Skeletal muscle cell (primary cell): ENCODE measurements at regions not wholly inside any gene's neighbourhood (a gene's known extent, or its start where the extent isn't known, plus 50 kb on each side); places are given as distances from the start of the nearest gene placed in this dataset.

Experiments used
- DNase-seq: peaks from one replicate; pipeline ENCODE4 v3.0.0-alpha.2; 2010; ENCODE audit warnings: low read depth
- H3K4me3 ChIP-seq: 2 replicates; pipeline ENCODE4 v1.5.1; 2011; ENCODE audit warnings: low read depth, mild to moderate bottlenecking, control low read depth, low read length, moderate library complexity

GRCh38 chr4:163922302-163922701 lies 427.8 kb downstream of the TMA16 start:
- DNase-seq = no peak
- H3K4me3 ChIP-seq = no peak overlapping the region

- no peak overlapping the region for H3K4me3 ChIP-seq
- DNase-seq = no peak
Observed at GRCh38 chr4:163923092-163923491, 428.6 kb downstream of the TMA16 start.

DNA sequence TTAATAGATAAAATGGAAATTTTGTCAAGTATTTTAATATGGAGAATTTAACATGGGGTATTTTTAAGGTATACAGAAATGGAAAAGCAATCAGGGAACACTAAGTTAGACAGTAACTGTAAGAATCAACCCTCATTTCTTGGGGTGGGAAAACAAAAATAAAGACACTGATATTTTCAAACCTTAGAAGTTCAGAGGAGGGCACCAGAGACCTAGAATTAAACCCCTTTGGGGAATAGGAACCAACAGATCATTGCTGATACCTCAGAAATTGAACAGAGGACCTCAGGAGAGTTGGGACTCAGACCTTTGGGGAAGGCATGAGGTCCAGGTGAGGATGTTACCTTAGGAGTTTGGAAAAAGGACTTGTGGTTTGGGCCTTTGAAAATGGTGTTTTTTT lies 435.6 kb downstream of the TMA16 start:
- no peak overlapping the region for H3K4me3 ChIP-seq
- no peak for DNase-seq

- no peak for DNase-seq
- H3K4me3 ChIP-seq = no peak overlapping the region
Observed at GRCh38 chr4:163932504-163932903, 438.0 kb downstream of the TMA16 start.

GRCh38 chr4:163939597-163939996 lies 445.1 kb downstream of the TMA16 start:
- H3K4me3 ChIP-seq = no peak overlapping the region
- no peak for DNase-seq

GRCh38 chr4:163941221-163941905 lies 446.9 kb downstream of the TMA16 start:
- no peak for DNase-seq
- no peak overlapping the region for H3K4me3 ChIP-seq

DNA sequence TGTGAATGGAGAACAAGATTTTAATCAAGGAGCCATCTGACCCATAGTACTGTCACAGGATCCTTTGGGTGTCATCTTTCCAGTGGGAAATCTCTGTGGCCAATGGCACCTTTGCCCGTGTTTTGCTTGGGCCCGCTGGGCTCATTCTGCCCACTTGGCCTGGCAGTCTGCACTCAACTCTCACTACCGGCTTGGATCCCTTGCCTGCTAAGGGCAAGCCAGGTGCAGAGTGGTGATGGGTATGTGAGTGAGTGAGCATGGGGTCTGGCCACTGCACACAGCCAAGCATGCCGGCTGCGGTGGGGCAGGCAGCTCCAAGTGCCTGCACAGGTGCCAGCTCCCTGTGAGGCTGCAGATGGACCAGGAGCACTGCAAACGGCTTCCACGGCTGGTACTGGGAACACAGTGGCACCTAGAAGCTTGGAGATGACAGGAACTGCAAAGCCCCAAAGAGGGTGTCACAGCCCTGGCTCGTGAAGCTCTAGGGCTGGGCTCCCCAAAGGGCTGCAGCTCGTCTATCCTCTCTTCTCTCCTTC lies 454.5 kb downstream of the TMA16 start:
- DNase-seq = no peak

DNA sequence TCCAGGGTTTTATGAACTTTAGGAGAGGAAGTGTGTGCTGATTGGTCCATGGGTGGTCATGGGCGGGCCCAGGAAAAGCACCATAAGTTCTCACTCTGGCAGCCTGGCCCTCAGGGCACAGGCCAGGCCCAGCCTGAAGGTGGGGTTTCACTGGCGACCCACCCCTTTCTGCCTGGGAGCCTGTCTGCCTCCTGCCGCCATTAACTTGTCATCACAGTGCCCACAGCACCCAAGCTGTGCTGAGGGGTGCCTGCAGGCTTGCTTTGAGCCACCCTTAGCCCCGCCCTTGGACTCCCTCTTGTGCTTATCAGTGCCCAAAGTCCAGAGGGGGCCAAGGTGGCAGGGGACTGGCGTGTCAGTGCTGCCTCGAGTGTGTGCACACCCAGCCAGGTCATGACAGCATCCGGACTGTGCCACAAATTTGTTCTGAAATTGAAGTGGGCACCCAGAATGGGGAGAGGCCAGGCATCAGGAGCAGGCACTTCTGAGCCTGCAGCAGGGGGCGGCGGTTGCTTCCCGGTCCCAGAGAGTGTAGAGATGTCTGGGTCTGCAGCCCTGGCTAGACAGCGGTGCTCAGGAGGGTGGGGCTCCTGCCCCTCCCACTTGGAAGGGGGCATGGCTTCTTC lies 455.6 kb downstream of the TMA16 start:
- no peak for DNase-seq
- H3K4me3 ChIP-seq = no peak overlapping the region

More for the DNA sequence above, 454.5 kb downstream of the TMA16 start:
- H3K4me3 ChIP-seq = no peak overlapping the region

- DNase-seq = no peak
- no peak overlapping the region for H3K4me3 ChIP-seq
Observed at GRCh38 chr4:163955288-163955687, 460.8 kb downstream of the TMA16 start.

- H3K4me3 ChIP-seq = no peak overlapping the region
- DNase-seq = no peak
Observed at GRCh38 chr4:163958751-163959150, 464.3 kb downstream of the TMA16 start.

- H3K4me3 ChIP-seq = no peak overlapping the region
- no peak for DNase-seq
Observed at GRCh38 chr4:163959932-163960331, 465.4 kb downstream of the TMA16 start.

DNA sequence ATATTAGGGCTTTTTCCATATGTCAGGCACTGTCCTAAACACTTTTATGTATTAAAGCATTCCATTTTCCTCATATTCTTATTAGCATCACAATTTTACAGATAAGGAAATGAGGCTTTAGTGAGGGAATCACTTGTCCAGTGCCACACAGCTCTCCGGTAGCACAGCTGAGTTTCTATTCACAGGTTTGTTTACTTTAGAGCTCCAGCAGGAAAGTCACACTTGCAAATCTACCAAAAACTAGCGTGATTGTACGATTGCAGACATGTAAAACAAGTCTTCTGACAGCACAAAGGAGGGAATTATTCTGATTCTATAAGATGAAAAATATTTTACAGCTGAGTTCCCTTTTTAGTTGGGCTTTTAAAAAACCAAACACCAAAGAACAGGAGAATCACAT lies 472.1 kb downstream of the TMA16 start:
- no peak for DNase-seq
- no peak overlapping the region for H3K4me3 ChIP-seq

DNA sequence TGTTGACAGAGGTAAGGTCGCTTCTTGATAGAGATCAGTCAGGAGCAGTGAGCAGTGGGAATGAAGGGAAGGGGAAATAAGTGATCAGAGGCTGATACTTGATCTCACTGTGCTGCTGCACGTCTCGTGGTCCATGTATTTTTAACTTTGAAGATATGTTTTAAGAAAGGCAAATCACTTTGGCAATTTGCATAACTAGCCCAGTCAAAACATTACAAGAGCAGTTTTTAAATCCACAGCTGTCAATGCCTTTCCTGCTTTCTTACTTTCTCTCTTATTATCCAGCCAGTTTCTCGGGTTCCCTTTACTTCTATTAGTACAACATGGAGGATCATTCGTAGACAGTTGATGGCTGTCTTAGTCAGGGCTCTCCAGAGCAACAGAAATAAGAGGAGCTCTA lies 472.8 kb downstream of the TMA16 start:
- no peak overlapping the region for H3K4me3 ChIP-seq
- DNase-seq = no peak

DNA sequence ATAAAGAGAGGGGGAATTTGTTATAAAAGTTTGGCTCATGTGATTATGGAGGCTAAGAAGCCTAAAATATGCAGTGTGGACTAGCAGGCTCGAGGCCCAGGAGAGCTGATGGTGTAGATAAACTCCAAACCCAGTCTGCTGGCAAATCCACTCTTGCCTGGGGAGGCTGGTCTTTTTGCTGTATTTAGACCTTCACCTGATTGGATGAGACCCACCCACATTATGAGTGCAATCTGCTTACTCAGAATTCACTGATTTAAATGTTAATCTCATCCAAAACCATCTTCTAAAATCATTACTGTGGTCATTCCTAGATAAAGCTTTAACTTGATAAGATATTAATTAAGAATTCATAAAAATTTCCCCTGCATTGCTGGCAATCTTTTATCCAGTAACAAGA lies 473.2 kb downstream of the TMA16 start:
- no peak for DNase-seq
- H3K4me3 ChIP-seq = no peak overlapping the region

DNA sequence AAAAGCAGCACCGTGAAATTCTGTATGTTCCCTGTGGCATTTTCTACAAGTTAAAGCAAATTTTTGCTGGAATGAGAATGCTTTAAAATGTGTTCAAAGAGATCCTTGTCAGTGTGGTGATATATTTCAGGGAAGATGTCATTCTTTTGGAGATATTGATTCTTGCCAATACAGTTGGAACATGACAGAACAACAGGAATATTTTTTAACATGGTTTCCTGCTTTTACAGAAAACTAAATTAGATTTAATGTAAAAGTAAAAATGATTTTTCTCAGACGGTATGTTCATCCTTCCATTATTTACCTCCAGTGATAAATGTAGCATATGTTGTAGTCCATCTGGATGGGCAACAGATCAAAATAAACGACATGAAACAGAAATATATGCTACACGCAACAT lies 474.8 kb downstream of the TMA16 start:
- H3K4me3 ChIP-seq = no peak overlapping the region
- DNase-seq = no peak

DNA sequence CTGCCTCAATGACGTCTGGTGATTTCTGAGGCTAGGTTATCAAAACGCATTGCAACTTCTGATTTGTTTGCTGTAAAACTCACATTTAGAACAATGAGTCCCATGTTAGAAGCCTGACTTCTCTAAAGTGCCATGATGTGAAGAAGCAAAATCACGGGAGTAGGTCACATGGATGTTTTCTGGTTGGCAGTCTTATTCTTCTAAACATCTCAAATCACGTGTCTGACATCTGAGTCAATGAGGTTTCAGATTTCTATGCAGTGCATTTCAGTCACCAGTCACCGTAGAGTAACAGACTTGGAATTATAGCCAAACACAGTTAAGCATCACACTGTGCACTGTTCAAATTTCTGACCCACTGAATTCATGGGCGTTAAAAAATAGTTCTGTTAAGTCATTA lies 482.1 kb downstream of the TMA16 start:
- H3K4me3 ChIP-seq = no peak overlapping the region
- DNase-seq = no peak

GRCh38 chr4:163988391-163988790 lies 493.9 kb downstream of the TMA16 start:
- DNase-seq = no peak
- H3K4me3 ChIP-seq = no peak overlapping the region

- H3K4me3 ChIP-seq = no peak overlapping the region
- no peak for DNase-seq
Observed at GRCh38 chr4:163988865-163989264, 494.4 kb downstream of the TMA16 start.

- no peak for DNase-seq
- H3K4me3 ChIP-seq = no peak overlapping the region
Observed at GRCh38 chr4:163991298-163991865, 496.9 kb downstream of the TMA16 start.

DNA sequence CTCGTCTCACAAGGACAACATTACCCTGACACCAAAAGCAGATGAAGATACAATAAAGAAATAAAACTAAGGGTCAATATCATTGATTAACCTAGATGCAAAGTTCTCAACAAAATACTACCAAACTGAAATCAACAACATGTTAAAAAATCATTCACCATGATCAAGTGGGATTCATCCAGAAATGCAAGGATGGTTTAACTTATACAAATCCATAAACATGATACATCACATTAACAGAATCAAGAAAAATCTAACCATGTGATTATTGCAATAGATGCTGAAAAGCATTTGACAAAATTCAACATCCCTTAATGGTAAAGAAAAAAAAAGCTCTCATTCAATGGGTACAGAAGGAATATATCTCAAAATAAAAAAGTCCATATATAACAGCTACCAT lies 514.9 kb downstream of the TMA16 start:
- H3K4me3 ChIP-seq = no peak overlapping the region
- DNase-seq = no peak

- no peak overlapping the region for H3K4me3 ChIP-seq
- DNase-seq = no peak
Observed at GRCh38 chr4:164011791-164012190, 517.3 kb downstream of the TMA16 start.
